H1 (cell line): ENCODE measurements at regions not wholly inside any gene's neighbourhood (a gene's known extent, or its start where the extent isn't known, plus 50 kb on each side); places are given as distances from the start of the nearest gene placed in this dataset.

Source experiments
- CTCF ChIA-PET: fragments of 300-600 bp; sonication (Branson Sonifier 250); formaldehyde crosslinking; loops from one replicate; lab custom pipeline; 2021; ENCODE audit not compliant: partially characterized antibody; lab: Charles Lee
- POLR2A ChIA-PET: fragments of 300-600 bp; sonication (Branson Sonifier 250); formaldehyde crosslinking; loops from one replicate; lab custom pipeline; 2021; ENCODE audit warnings: inconsistent platforms; ENCODE audit not compliant: partially characterized antibody; lab: Charles Lee
- DNase-seq, 2 experiments: peaks; one replicate each; pipeline versions ENCODE4 v3.0.0 to v3.0.0-alpha.2; 2010 to 2022; ENCODE audit warnings: low spot score in 2 of 2, low read depth in 1 of 2, mixed read lengths in 1 of 2
- FAIRE-seq: peaks from 2 replicates; lab custom pipeline; 2011; peaks lifted over from hg19 to GRCh38; lab: Jason Lieb, UNC
- H2AFZ ChIP-seq: 2 replicates; pipeline ENCODE4 v1.8.1; 2012; ENCODE audit warnings: low read length, inconsistent platforms
- H2AK5ac ChIP-seq: 2 replicates; pipeline ENCODE4 v1.6.1; 2013; ENCODE audit warnings: low read depth, low read length
- H2BK120ac ChIP-seq: replicated peaks from 2 replicates; pipeline ENCODE3; 2013; ENCODE audit warnings: low read depth, low read length, inconsistent platforms
- H2BK12ac ChIP-seq: 2 replicates; pipeline ENCODE4 v1.6.1; 2013; ENCODE audit warnings: low read depth, low read length
- H2BK15ac ChIP-seq: 2 replicates; pipeline ENCODE4 v1.6.1; 2013; ENCODE audit warnings: low read length
- H2BK20ac ChIP-seq: 2 replicates; pipeline ENCODE4 v1.6.1; 2013; ENCODE audit warnings: low read length
- H2BK5ac ChIP-seq: 2 replicates; pipeline ENCODE4 v1.6.1; 2013; ENCODE audit warnings: low read depth, low read length
- H3K14ac ChIP-seq: 2 replicates; pipeline ENCODE4 v1.6.1; 2013; ENCODE audit warnings: inconsistent platforms; ENCODE audit not compliant: insufficient read length
- H3K18ac ChIP-seq: 2 replicates; pipeline ENCODE4 v1.6.1; 2013; ENCODE audit warnings: low read length; ENCODE audit errors: extremely low read depth
- H3K23ac ChIP-seq: 2 replicates; pipeline ENCODE4 v1.6.1; 2013; ENCODE audit warnings: inconsistent platforms; ENCODE audit not compliant: insufficient read length
- H3K23me2 ChIP-seq: 2 replicates; pipeline ENCODE4 v1.6.1; 2013; ENCODE audit warnings: low read depth, low read length
- H3K27ac ChIP-seq: 2 replicates; pipeline ENCODE4 v1.6.1; 2011; ENCODE audit warnings: low read depth, low read length, inconsistent platforms
- H3K27me3 ChIP-seq, 4 experiments: replicated peaks in 1 of 4; 1 replicate in 1 of 4; 2 replicates in 3 of 4; pipeline versions ENCODE4 v1.6.1 to v1.8.1; 2011 to 2013; ENCODE audit warnings: low read length in 3 of 4, mild to moderate bottlenecking in 3 of 4, inconsistent platforms in 2 of 4, mixed read lengths in 2 of 4, moderate library complexity in 1 of 4; ENCODE audit not compliant: control insufficient read depth in 3 of 4, insufficient read depth in 3 of 4; ENCODE audit errors: extremely low read depth in 1 of 4
- H3K36me3 ChIP-seq, 4 experiments: 2 replicates each; pipeline versions ENCODE4 v1.6.1 to v1.8.1; 2011 to 2013; ENCODE audit warnings: mild to moderate bottlenecking in 4 of 4, low read length in 3 of 4, moderate library complexity in 2 of 4, control low read depth in 1 of 4, inconsistent platforms in 1 of 4; ENCODE audit not compliant: insufficient read depth in 4 of 4, control insufficient read depth in 2 of 4
- H3K4ac ChIP-seq: replicated peaks from 2 replicates; pipeline ENCODE3; 2013; ENCODE audit warnings: low read length, low read depth, mixed read lengths, inconsistent platforms; ENCODE audit not compliant: insufficient read length
- H3K4me1 ChIP-seq, 4 experiments: replicated peaks in 1 of 4; 1 replicate in 1 of 4; 2 replicates in 3 of 4; pipeline versions ENCODE4 v1.6.1 to v1.8.1; 2011 to 2013; ENCODE audit warnings: low read length in 3 of 4, inconsistent platforms in 2 of 4, mixed read lengths in 1 of 4; ENCODE audit not compliant: insufficient read depth in 4 of 4, control insufficient read depth in 3 of 4
- H3K4me2 ChIP-seq, 2 experiments: 2 replicates each; pipeline versions ENCODE4 v1.6.1 to v1.8.1; 2011 to 2013; ENCODE audit warnings: low read depth in 2 of 2, low read length in 2 of 2, control low read depth in 1 of 2, inconsistent platforms in 1 of 2, mild to moderate bottlenecking in 1 of 2; ENCODE audit not compliant: insufficient read depth in 1 of 2
- H3K4me3 ChIP-seq, 4 experiments: fragments of 200-600, 300-600 bp in 1 of 4; sonication (generic), shearing (Covaris generic), sonication (Bioruptor Twin) in 1 of 4; 2 replicates each; pipeline versions ENCODE4 v1.5.1 to v1.8.1; 2011 to 2016; ENCODE audit warnings: low read length in 4 of 4, low read depth in 3 of 4, control low read depth in 2 of 4, inconsistent platforms in 2 of 4, mild to moderate bottlenecking in 2 of 4, mixed read lengths in 1 of 4, moderate library complexity in 1 of 4; ENCODE audit not compliant: insufficient read depth in 2 of 4; ENCODE audit errors: extremely low read depth in 1 of 4
- H3K56ac ChIP-seq: replicated peaks from 2 replicates; pipeline ENCODE3; 2013; ENCODE audit warnings: low read depth, mild to moderate bottlenecking, mixed read lengths, low read length, inconsistent platforms; ENCODE audit not compliant: insufficient read length
- H3K79me1 ChIP-seq: 2 replicates; pipeline ENCODE4 v1.6.1; 2013; ENCODE audit warnings: low read depth, low read length, control low read depth
- H3K79me2 ChIP-seq, 2 experiments: 2 replicates each; pipeline versions ENCODE4 v1.6.1 to v1.8.1; 2012 to 2013; ENCODE audit warnings: low read length in 2 of 2, mild to moderate bottlenecking in 2 of 2, inconsistent platforms in 1 of 2; ENCODE audit not compliant: insufficient read depth in 2 of 2, control insufficient read depth in 1 of 2
- H3K9ac ChIP-seq, 4 experiments: replicated peaks in 1 of 4; 1 replicate in 1 of 4; 2 replicates in 3 of 4; pipeline versions ENCODE4 v1.6.1 to v1.8.1; 2011 to 2013; ENCODE audit warnings: low read depth in 3 of 4, low read length in 3 of 4, control low read depth in 2 of 4, mild to moderate bottlenecking in 2 of 4, moderate library complexity in 2 of 4, inconsistent platforms in 1 of 4; ENCODE audit errors: extremely low read depth in 1 of 4
- H3K9me3 ChIP-seq, 2 experiments: 2 replicates each; pipeline versions ENCODE4 v1.6.1 to v1.8.1; 2012 to 2013; ENCODE audit warnings: mild to moderate bottlenecking in 2 of 2, moderate library complexity in 2 of 2, control low read depth in 1 of 2, inconsistent platforms in 1 of 2, low read depth in 1 of 2, low read length in 1 of 2, mixed read lengths in 1 of 2; ENCODE audit not compliant: insufficient read depth in 2 of 2
- H4K20me1 ChIP-seq, 2 experiments: replicated peaks in 1 of 2; 2 replicates each; pipeline versions ENCODE3 to v1.8.1; 2011 to 2013; ENCODE audit warnings: inconsistent platforms in 2 of 2, low read length in 2 of 2, mild to moderate bottlenecking in 1 of 2; ENCODE audit not compliant: insufficient read depth in 2 of 2, control insufficient read depth in 1 of 2
- H4K5ac ChIP-seq: 2 replicates; pipeline ENCODE4 v1.6.1; 2013; ENCODE audit warnings: low read length, low read depth, mixed read lengths, inconsistent platforms; ENCODE audit not compliant: insufficient read length
- H4K8ac ChIP-seq: 2 replicates; pipeline ENCODE4 v1.8.0; 2013; ENCODE audit warnings: mild to moderate bottlenecking, moderate library complexity, low read length, inconsistent platforms; ENCODE audit not compliant: insufficient read depth; ENCODE audit errors: extremely low read depth
- H4K91ac ChIP-seq: replicated peaks from 2 replicates; pipeline ENCODE3; 2013; ENCODE audit warnings: low read length, mixed read lengths, inconsistent platforms; ENCODE audit not compliant: insufficient read length
- BACH1 ChIP-seq: IDR thresholded peaks from 2 replicates; pipeline ENCODE4 v1.6.1; 2012; ENCODE audit warnings: low read length, improper control_type of control experiment
- BRCA1 ChIP-seq: IDR thresholded peaks from 2 replicates; pipeline ENCODE4 v1.6.1; 2012; ENCODE audit warnings: low read depth, low read length, improper control_type of control experiment
- MAFK ChIP-seq: IDR thresholded peaks from 2 replicates; pipeline ENCODE4 v1.6.1; 2012; ENCODE audit warnings: low read depth, mild to moderate bottlenecking, improper control_type of control experiment, low read length
- RXRA ChIP-seq: IDR thresholded peaks from 2 replicates; pipeline ENCODE4 v1.6.1; 2011; ENCODE audit warnings: low read depth, mild to moderate bottlenecking, low read length, moderate library complexity; ENCODE audit not compliant: insufficient read depth
- WGBS, 2 experiments: shearing (Covaris generic) in 1 of 2; methylation state at CpG; one replicate each; pipeline versions ENCODE4 v1.1.6 to v1.1.7; 2013 to 2015; ENCODE audit warnings: low lambda C conversion rate in 2 of 2, mixed read lengths in 2 of 2, inconsistent platforms in 1 of 2, low coverage in 1 of 2, missing lambda C conversion rate in 1 of 2; ENCODE audit not compliant: insufficient replicate concordance in 2 of 2, insufficient coverage in 1 of 2, insufficient read length in 1 of 2; ENCODE audit errors: extremely low coverage in 1 of 2, missing lambda C conversion rate in 1 of 2; 5-methylcytosine and 5-hydroxymethylcytosine counted together

GRCh38 chr4:23242962-23243361, 550.2 kb downstream of the GBA3 start:
- no peak for DNase-seq
- H2BK120ac ChIP-seq: no peak overlapping the region
- CTCF ChIA-PET: no interaction called here

More at GRCh38 chr4:23242962-23243361, 550.2 kb downstream of the GBA3 start:
- no peak overlapping the region for H3K18ac ChIP-seq
- no peak overlapping the region for H3K9ac ChIP-seq
- H3K4ac ChIP-seq: no peak overlapping the region
- H2BK15ac ChIP-seq: no peak overlapping the region
- no peaks in the 10 kb centered on the region for H3K79me2 ChIP-seq
- H3K27me3 ChIP-seq: no peaks in the 10 kb centered on the region
- H3K27ac ChIP-seq: no peak overlapping the region
- H4K5ac ChIP-seq: no peak overlapping the region
- H2BK20ac ChIP-seq: no peak overlapping the region
- no peak overlapping the region for H3K14ac ChIP-seq
- no peaks in the 10 kb centered on the region for H4K20me1 ChIP-seq
- no peak for FAIRE-seq
- H3K23ac ChIP-seq: no peak overlapping the region
- POLR2A ChIA-PET: no interaction called here
- H4K8ac ChIP-seq: no peak overlapping the region
- H2AK5ac ChIP-seq: no peak overlapping the region
- no peaks in the 10 kb centered on the region for H3K23me2 ChIP-seq
- no peaks in the 10 kb centered on the region for H3K9me3 ChIP-seq
- no peaks in the 10 kb centered on the region for H3K36me3 ChIP-seq
- TF ChIP-seq RXRA (no peak), BRCA1 (no peak), MAFK (peak; percentile 48; the same call in 1 of the 2 replicates), BACH1 (peak; percentile 75; the same call in 1 of the 2 replicates)
- no peak overlapping the region for H4K91ac ChIP-seq
- no peak overlapping the region for H3K4me3 ChIP-seq
- H3K56ac ChIP-seq: no peak overlapping the region
- no peak overlapping the region for H2BK12ac ChIP-seq
- H2AFZ ChIP-seq: no peak overlapping the region
- no peak overlapping the region for H3K4me2 ChIP-seq
- 85% methylated on average over 2 of the region's 2 CpGs; no CpG with 5 or more reads in 1 of the 2 experiments for WGBS, 2 experiments
- no peaks in the 10 kb centered on the region for H3K79me1 ChIP-seq
- no peaks in the 10 kb centered on the region for H3K4me1 ChIP-seq
- no peak overlapping the region for H2BK5ac ChIP-seq
